ENCODE measurements at regions not wholly inside any gene's neighbourhood (a gene's known extent, or its start where the extent isn't known, plus 50 kb on each side); places are given as distances from the start of the nearest gene placed in this dataset.

DNA sequence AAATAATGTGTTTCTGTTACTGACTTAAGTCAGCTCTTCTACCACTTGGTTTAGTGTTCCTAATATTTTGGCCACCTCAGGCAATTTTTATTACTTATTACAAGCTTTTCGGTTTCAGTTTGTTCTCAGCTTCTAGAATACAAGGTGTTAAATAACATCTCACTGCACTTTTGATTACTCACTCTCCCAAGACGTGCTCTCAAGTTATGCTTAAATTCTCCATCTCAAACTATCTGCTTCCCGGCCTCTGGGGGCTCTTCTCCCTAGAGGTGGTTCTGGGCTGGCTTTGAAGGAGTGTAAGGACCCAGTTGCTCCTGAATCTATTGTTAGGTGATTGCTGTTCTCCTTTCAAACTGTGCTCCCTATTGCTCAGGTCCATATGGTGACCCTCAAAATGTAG is 193.9 kb upstream of the DDHD1 start:
- Histone ChIP-seq H4K20me1 (ENCODE audit: control insufficient read depth, extremely low read depth, insufficient read depth, low read length) (no peaks in the 10 kb centered on the region), H3K9me3 (ENCODE audit: control insufficient read depth, insufficient read depth, low read depth, low read length) (no peaks in the 10 kb centered on the region), H3K4me2 (ENCODE audit: extremely low read depth, insufficient read depth, low read length) (no peak overlapping the region), H3K4me3 (replicated peaks in 1 of 4; ENCODE audit: control extremely low read depth in 1 of 4, insufficient read depth in 1 of 4, low read depth in 3 of 4, low read length in 4 of 4) (no peak overlapping the region), H3K36me3 (ENCODE audit: control insufficient read depth, insufficient read depth, low read length) (no peaks in the 10 kb centered on the region), H3K27me3 (ENCODE audit: control insufficient read depth, insufficient read depth, low read length) (no peaks in the 10 kb centered on the region), H3K9ac (ENCODE audit: insufficient read depth, low read length) (no peak overlapping the region), H3K4me1 (ENCODE audit: control insufficient read depth, extremely low read depth, insufficient read depth, low read length) (no peaks in the 10 kb centered on the region), H3K79me2 (ENCODE audit: control insufficient read depth, insufficient read depth, low read length) (no peaks in the 10 kb centered on the region), H3K27ac (ENCODE audit: insufficient read depth, low read length) (no peak overlapping the region), H2AFZ (ENCODE audit: low read length) (no peak overlapping the region)
- TF ChIP-seq, protein P1, sequence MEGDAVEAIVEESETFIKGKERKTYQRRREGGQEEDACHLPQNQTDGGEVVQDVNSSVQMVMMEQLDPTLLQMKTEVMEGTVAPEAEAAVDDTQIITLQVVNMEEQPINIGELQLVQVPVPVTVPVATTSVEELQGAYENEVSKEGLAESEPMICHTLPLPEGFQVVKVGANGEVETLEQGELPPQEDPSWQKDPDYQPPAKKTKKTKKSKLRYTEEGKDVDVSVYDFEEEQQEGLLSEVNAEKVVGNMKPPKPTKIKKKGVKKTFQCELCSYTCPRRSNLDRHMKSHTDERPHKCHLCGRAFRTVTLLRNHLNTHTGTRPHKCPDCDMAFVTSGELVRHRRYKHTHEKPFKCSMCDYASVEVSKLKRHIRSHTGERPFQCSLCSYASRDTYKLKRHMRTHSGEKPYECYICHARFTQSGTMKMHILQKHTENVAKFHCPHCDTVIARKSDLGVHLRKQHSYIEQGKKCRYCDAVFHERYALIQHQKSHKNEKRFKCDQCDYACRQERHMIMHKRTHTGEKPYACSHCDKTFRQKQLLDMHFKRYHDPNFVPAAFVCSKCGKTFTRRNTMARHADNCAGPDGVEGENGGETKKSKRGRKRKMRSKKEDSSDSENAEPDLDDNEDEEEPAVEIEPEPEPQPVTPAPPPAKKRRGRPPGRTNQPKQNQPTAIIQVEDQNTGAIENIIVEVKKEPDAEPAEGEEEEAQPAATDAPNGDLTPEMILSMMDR (conservative IDR thresholded peaks at IDR 0.05 in 1 of 2, IDR thresholded peaks at IDR 0.05 in 1 of 2; ENCODE audit: low read depth in 1 of 2, low read length in 2 of 2), result no peak
- TF ChIP-seq EZH2 (IDR thresholded peaks at IDR 0.05; ENCODE audit: low read length, missing control alignments), result no peak
- DNase-seq (ENCODE audit: low read depth in 2 of 2), result no peak

DNA sequence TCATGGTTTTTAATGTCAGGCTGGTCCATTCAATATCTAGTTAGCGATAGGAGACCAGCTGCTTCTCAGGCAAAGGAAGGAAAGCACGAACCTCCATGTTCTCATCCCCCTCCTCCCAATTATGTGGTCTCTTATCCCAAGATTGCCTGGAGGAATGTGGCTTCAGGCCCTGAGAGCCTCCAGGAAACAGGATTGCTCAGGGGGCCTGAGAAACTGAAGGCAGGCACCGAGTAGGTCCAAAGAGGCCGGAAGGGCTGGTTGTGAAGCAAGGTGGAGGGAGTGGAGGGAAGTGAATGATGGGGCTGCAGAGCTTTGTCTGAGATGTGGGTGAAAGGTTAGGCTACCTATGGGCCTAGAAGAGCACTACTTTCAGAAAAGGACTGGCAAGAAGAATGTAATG is 188.2 kb upstream of the DDHD1 start:
- Histone ChIP-seq H3K4me1 (ENCODE audit: control insufficient read depth, extremely low read depth, insufficient read depth, low read length) (no peaks in the 10 kb centered on the region), H3K4me3 (replicated peaks in 1 of 4; ENCODE audit: control extremely low read depth in 1 of 4, insufficient read depth in 1 of 4, low read depth in 3 of 4, low read length in 4 of 4) (no peak overlapping the region), H3K36me3 (ENCODE audit: control insufficient read depth, insufficient read depth, low read length) (no peaks in the 10 kb centered on the region), H4K20me1 (ENCODE audit: control insufficient read depth, extremely low read depth, insufficient read depth, low read length) (no peaks in the 10 kb centered on the region), H2AFZ (ENCODE audit: low read length) (no peak overlapping the region), H3K9me3 (ENCODE audit: control insufficient read depth, insufficient read depth, low read depth, low read length) (no peaks in the 10 kb centered on the region), H3K27ac (ENCODE audit: insufficient read depth, low read length) (no peak overlapping the region), H3K4me2 (ENCODE audit: extremely low read depth, insufficient read depth, low read length) (no peak overlapping the region), H3K27me3 (ENCODE audit: control insufficient read depth, insufficient read depth, low read length) (no peaks in the 10 kb centered on the region), H3K79me2 (ENCODE audit: control insufficient read depth, insufficient read depth, low read length) (no peaks in the 10 kb centered on the region), H3K9ac (ENCODE audit: insufficient read depth, low read length) (no peak overlapping the region)
- DNase-seq (ENCODE audit: low read depth in 2 of 2), result no peak
- TF ChIP-seq, protein P1 (conservative IDR thresholded peaks at IDR 0.05 in 1 of 2, IDR thresholded peaks at IDR 0.05 in 1 of 2; ENCODE audit: low read depth in 1 of 2, low read length in 2 of 2), result no peak

DNA sequence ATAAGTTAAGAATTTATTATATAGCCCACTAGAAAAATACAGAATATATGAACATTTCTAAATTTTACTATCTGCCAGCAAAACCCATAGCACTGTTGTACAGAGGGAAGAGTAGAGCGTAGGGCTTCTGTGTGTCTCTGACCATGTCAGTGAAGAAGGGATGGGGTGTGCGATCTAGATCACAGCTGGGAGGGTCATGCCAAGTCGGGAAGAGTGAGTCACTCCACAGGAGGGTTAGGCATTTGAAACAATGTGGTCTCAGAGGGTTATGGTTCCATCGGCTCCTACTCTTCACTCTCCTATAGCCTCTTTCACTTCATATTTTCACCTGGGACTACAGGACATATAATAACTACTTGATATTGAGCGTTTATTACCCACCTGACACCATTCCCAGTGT is 185.1 kb upstream of the DDHD1 start:
- no peak overlapping the region for H3K4me2 ChIP-seq (ENCODE audit: extremely low read depth, insufficient read depth, low read length)

More for the DNA sequence above, 185.1 kb upstream of the DDHD1 start:
- Histone ChIP-seq H3K9me3 (ENCODE audit: control insufficient read depth, insufficient read depth, low read depth, low read length) (no peaks in the 10 kb centered on the region), H3K36me3 (ENCODE audit: control insufficient read depth, insufficient read depth, low read length) (no peaks in the 10 kb centered on the region), H3K79me2 (ENCODE audit: control insufficient read depth, insufficient read depth, low read length) (no peaks in the 10 kb centered on the region), H3K4me1 (ENCODE audit: control insufficient read depth, extremely low read depth, insufficient read depth, low read length) (no peaks in the 10 kb centered on the region), H4K20me1 (ENCODE audit: control insufficient read depth, extremely low read depth, insufficient read depth, low read length) (no peaks in the 10 kb centered on the region), H3K27ac (ENCODE audit: insufficient read depth, low read length) (no peak overlapping the region), H3K4me3 (replicated peaks in 1 of 4; ENCODE audit: control extremely low read depth in 1 of 4, insufficient read depth in 1 of 4, low read depth in 3 of 4, low read length in 4 of 4) (no peak overlapping the region), H3K9ac (ENCODE audit: insufficient read depth, low read length) (no peak overlapping the region), H2AFZ (ENCODE audit: low read length) (no peak overlapping the region), H3K27me3 (ENCODE audit: control insufficient read depth, insufficient read depth, low read length) (no peaks in the 10 kb centered on the region)
- DNase-seq (ENCODE audit: low read depth in 2 of 2), result peak; percentile 70 to 77
- TF ChIP-seq, protein P1 (conservative IDR thresholded peaks at IDR 0.05 in 1 of 2, IDR thresholded peaks at IDR 0.05 in 1 of 2; ENCODE audit: low read depth in 1 of 2, low read length in 2 of 2), result no peak
- no peak for TF ChIP-seq EZH2 (IDR thresholded peaks at IDR 0.05; ENCODE audit: low read length, missing control alignments)

Measured in fibroblast of lung (primary cell).